Naive thymus-derived CD4-positive, alpha-beta T cell (primary cell): ENCODE measurements at regions not wholly inside any gene's neighbourhood (a gene's known extent, or its start where the extent isn't known, plus 50 kb on each side); places are given as distances from the start of the nearest gene placed in this dataset.
A peak's percentile ranks its signal among the peaks of the same experiment; 100 is the strongest.

Source experiments
- ATAC-seq: fragments of 150-1000 bp; cut with Tn5 transposase; 2 replicates; pipeline ENCODE4 v1.10.0; 2021; ENCODE audit warnings: mild to moderate bottlenecking, moderate library complexity
- CTCF ChIA-PET: fragments of 350-600 bp; sonication (Branson Sonifier 250); formaldehyde crosslinking; loops from one replicate; lab custom pipeline; 2021; ENCODE audit warnings: antibody characterized with exemption; lab: Charles Lee
- POLR2A ChIA-PET: fragments of 350-600 bp; sonication (Branson Sonifier 250); formaldehyde crosslinking; loops from one replicate; lab custom pipeline; 2021; ENCODE audit warnings: antibody characterized with exemption, inconsistent platforms; lab: Charles Lee
- DNase-seq, 9 donors: peaks; one replicate each; pipeline versions ENCODE4 v3.0.0 to v3.0.0-alpha.2; 2020 to 2022; ENCODE audit warnings: mixed read lengths in 1 of 9
- H3K27ac ChIP-seq: one replicate; pipeline ENCODE4 v1.7.0; 2013; ENCODE audit warnings: mild to moderate bottlenecking, low read depth, low read length, moderate library complexity
- H3K27me3 ChIP-seq, 2 donors: one replicate each; pipeline ENCODE4 v1.7.0; 2013; ENCODE audit warnings: low read length in 2 of 2, mild to moderate bottlenecking in 2 of 2, moderate library complexity in 2 of 2; ENCODE audit not compliant: control insufficient read depth in 2 of 2, insufficient read depth in 2 of 2
- H3K36me3 ChIP-seq, 3 experiments: 1 replicate in 2 of 3; 2 replicates in 1 of 3; pipeline ENCODE4 v1.7.0; 2013; ENCODE audit warnings: low read length in 3 of 3, mild to moderate bottlenecking in 3 of 3, moderate library complexity in 1 of 3; ENCODE audit not compliant: insufficient read depth in 3 of 3, control insufficient read depth in 2 of 3
- H3K4me1 ChIP-seq, 2 donors: one replicate each; pipeline ENCODE4 v1.7.0; 2013; ENCODE audit warnings: low read length in 2 of 2, mild to moderate bottlenecking in 2 of 2, moderate library complexity in 1 of 2; ENCODE audit not compliant: control insufficient read depth in 2 of 2, insufficient read depth in 2 of 2
- H3K4me3 ChIP-seq: 2 replicates; pipeline ENCODE4 v1.7.0; 2013; ENCODE audit warnings: mild to moderate bottlenecking, low read length
- H3K9me3 ChIP-seq, 3 experiments: 1 replicate in 2 of 3; 2 replicates in 1 of 3; pipeline ENCODE4 v1.7.0; 2013; ENCODE audit warnings: low read length in 3 of 3; ENCODE audit not compliant: control insufficient read depth in 2 of 3
- H3K27ac Mint-ChIP-seq, 9 donors: one replicate each; pipeline ENCODE4 v1.8.0; 2020 to 2022; ENCODE audit warnings: mixed read lengths in 9 of 9, mild to moderate bottlenecking in 8 of 9, moderate library complexity in 5 of 9, inconsistent platforms in 2 of 9
- H3K27me3 Mint-ChIP-seq, 5 donors: one replicate each; pipeline ENCODE4 v1.8.0; 2021 to 2022; ENCODE audit warnings: mixed read lengths in 5 of 5, mild to moderate bottlenecking in 1 of 5
- H3K36me3 Mint-ChIP-seq, 5 donors: one replicate each; pipeline ENCODE4 v1.8.0; 2020 to 2022; ENCODE audit warnings: mixed read lengths in 5 of 5, mild to moderate bottlenecking in 3 of 5, inconsistent platforms in 1 of 5
- H3K4me1 Mint-ChIP-seq, 7 donors: one replicate each; pipeline ENCODE4 v1.8.0; 2020 to 2022; ENCODE audit warnings: mixed read lengths in 7 of 7, mild to moderate bottlenecking in 3 of 7, inconsistent platforms in 1 of 7
- H3K4me3 Mint-ChIP-seq, 10 donors: one replicate each; pipeline ENCODE4 v1.8.0; 2020 to 2022; ENCODE audit warnings: mild to moderate bottlenecking in 10 of 10, mixed read lengths in 10 of 10, moderate library complexity in 6 of 10, inconsistent platforms in 2 of 10
- H3K9me3 Mint-ChIP-seq, 11 donors: one replicate each; pipeline ENCODE4 v1.8.0; 2020 to 2022; ENCODE audit warnings: mixed read lengths in 11 of 11, mild to moderate bottlenecking in 4 of 11, inconsistent platforms in 1 of 11, moderate library complexity in 1 of 11
- intact Hi-C, 2 donors: fragments of 100-400 bp; cut with micrococcal nuclease; formaldehyde crosslinking; loops; one replicate each; pipeline ENCODE4 v1.15.1; 2023

- Mint-ChIP-seq H3K27ac (no peak overlapping the region), H3K27me3 (peaks cover 0 to 6% (median 0%) of the 10 kb centered on the region in 5 donors), H3K4me1 (peaks cover 0 to 16% (median 5%) of the 10 kb centered on the region in 7 donors), H3K36me3 (peaks cover 0 to 19% (median 0%) of the 10 kb centered on the region in 5 donors), H3K9me3 (peaks cover 0 to 12% (median 0%) of the 10 kb centered on the region in 11 donors), H3K4me3 (no peak overlapping the region)
- POLR2A ChIA-PET: interaction anchor here (1.0 to 1.2 kb wide), 2 partner anchors 17 to 74 kb away, joined by 3 read pairs; no protein-coding TSS in a partner anchor
- Histone ChIP-seq H3K4me1 (no peaks in the 10 kb centered on the region), H3K4me3 (no peak overlapping the region), H3K27ac (no peak overlapping the region), H3K27me3 (no peaks in the 10 kb centered on the region), H3K9me3 (no peaks in the 10 kb centered on the region), H3K36me3 (no peaks in the 10 kb centered on the region)
- DNase-seq: no peak
- CTCF ChIA-PET: no interaction called here
- ATAC-seq: no peak
- intact Hi-C loops: no loop called here
These were observed 111.3 kb upstream of the SAMSN1 start for GRCh38 chr21:14657241-14658008.

DNA sequence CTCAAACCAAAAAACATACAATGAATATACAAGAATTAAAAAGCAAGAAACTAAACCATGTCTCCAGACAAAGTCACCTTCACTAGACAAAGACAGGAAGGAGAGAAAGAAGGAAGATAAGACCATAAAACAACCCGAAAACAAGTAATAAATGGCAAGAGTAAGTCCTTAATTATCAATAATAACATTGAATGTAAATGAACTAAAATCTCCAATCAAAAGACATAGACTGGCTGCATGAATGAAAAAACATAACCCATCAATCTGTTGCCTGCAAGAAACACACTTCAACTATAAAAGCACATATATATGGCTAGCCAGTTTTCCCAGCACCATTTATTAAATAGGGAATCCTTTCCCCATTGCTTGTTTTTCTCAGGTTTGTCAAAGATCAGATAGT lies 100.8 kb upstream of the SAMSN1 start:
- no peaks in the 10 kb centered on the region for H3K4me1 ChIP-seq
- H3K27ac ChIP-seq: no peak overlapping the region
- no peaks in the 10 kb centered on the region for H3K27me3 ChIP-seq
- H3K4me1 Mint-ChIP-seq: peaks cover 0 to 6% (median 0%) of the 10 kb centered on the region in 7 donors
- CTCF ChIA-PET: no interaction called here
- H3K9me3 Mint-ChIP-seq: peaks cover 0 to 33% (median 19%) of the 10 kb centered on the region in 11 donors
- intact Hi-C loops: no loop called here
- DNase-seq (no peak), ATAC-seq (no peak)
- H3K4me3 ChIP-seq: no peak overlapping the region
- H3K36me3 Mint-ChIP-seq: peaks cover 6 to 33% (median 15%) of the 10 kb centered on the region in 5 donors
- POLR2A ChIA-PET: no interaction called here
- peaks cover 0 to 8% (median 0%) of the 10 kb centered on the region in 3 experiments for H3K9me3 ChIP-seq
- no peaks in the 10 kb centered on the region for H3K36me3 ChIP-seq
- no peak overlapping the region for H3K4me3 Mint-ChIP-seq
- peak overlapping the region in 1 of 9 donors; percentile 0 for H3K27ac Mint-ChIP-seq
- peaks cover 0 to 3% (median 0%) of the 10 kb centered on the region in 5 donors for H3K27me3 Mint-ChIP-seq

DNA sequence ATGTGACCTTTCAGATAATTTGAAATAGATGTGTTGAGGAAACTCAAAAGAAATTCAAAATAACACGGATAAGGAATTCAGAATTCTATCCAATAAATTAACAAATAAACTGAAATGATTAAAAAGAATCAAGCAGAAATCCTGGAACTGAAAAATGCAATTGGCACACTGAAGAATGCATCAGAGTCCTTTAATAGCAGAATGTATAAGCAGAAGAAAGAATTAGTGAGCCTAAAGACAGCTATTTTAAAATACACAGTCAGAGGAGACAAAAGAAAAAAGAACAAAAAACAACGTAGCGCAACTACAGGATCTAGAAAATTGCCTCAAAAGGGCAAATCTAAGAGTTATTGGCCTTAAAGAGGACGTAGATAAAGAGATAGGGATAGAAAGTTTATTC lies 99.6 kb upstream of the SAMSN1 start:
- CTCF ChIA-PET: no interaction called here
- Mint-ChIP-seq H3K4me3 (no peak overlapping the region), H3K27me3 (peaks cover 0 to 3% (median 0%) of the 10 kb centered on the region in 5 donors), H3K27ac (no peak overlapping the region), H3K4me1 (peaks cover 0 to 6% (median 0%) of the 10 kb centered on the region in 7 donors), H3K9me3 (peaks cover 0 to 33% (median 19%) of the 10 kb centered on the region in 11 donors), H3K36me3 (peaks cover 6 to 29% (median 15%) of the 10 kb centered on the region in 5 donors)
- peaks cover 0 to 8% (median 0%) of the 10 kb centered on the region in 3 experiments for H3K9me3 ChIP-seq
- H3K4me3 ChIP-seq: no peak overlapping the region
- H3K27ac ChIP-seq: no peak overlapping the region
- DNase-seq (no peak), ATAC-seq (no peak)
- H3K4me1 ChIP-seq: no peaks in the 10 kb centered on the region
- POLR2A ChIA-PET: no interaction called here
- no peaks in the 10 kb centered on the region for H3K36me3 ChIP-seq
- intact Hi-C loops: no loop called here
- no peaks in the 10 kb centered on the region for H3K27me3 ChIP-seq

- Mint-ChIP-seq H3K9me3 (peaks cover 0 to 19% (median 0%) of the 10 kb centered on the region in 11 donors), H3K27me3 (peaks cover 0 to 7% (median 0%) of the 10 kb centered on the region in 5 donors)
- POLR2A ChIA-PET: no interaction called here
These were observed 86.2 kb upstream of the SAMSN1 start for GRCh38 chr21:14632359-14632758.

DNA sequence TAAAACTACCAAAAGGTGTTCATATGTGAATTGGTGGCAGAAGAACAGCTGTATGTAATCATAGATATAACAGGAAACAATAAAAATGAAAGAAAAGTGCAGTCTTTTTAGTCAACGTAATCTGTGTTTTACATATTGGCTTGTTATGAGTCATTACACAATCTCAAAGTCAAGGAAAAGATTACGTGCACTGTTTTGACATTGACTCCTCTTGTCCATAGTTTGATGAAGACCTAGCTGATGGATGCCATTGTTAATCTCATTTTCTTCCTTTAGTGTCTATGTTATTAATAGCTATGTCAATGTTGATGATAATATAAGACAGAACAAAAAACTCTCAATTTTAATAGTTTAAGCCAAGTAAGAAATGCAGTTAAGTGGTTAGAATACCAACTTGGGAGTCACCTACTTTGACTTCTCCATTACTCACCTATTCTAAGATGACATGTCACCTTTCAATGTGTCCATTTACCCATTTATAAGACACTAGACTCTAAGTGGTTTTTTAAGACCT lies 84.5 kb upstream of the SAMSN1 start:
- ChIA-PET CTCF (no interaction called here), POLR2A (interaction anchor here (0.6 kb wide), 1 partner anchor 16 kb away, joined by 4 read pairs; no protein-coding TSS in a partner anchor)
- Mint-ChIP-seq H3K36me3 (peaks cover 0 to 31% (median 0%) of the 10 kb centered on the region in 5 donors), H3K27ac (peak overlapping the region in 6 of 9 donors; percentile 20 to 72 (median 46)), H3K27me3 (peaks cover 0 to 7% (median 0%) of the 10 kb centered on the region in 5 donors), H3K9me3 (peaks cover 0 to 17% (median 0%) of the 10 kb centered on the region in 11 donors), H3K4me3 (peak overlapping the region in 3 of 10 donors; percentile 11 to 30 (median 12)), H3K4me1 (peaks cover 7 to 34% (median 18%) of the 10 kb centered on the region in 7 donors)
- Histone ChIP-seq H3K27ac (no peak overlapping the region), H3K4me1 (no peaks in the 10 kb centered on the region), H3K9me3 (no peaks in the 10 kb centered on the region), H3K4me3 (no peak overlapping the region), H3K36me3 (no peaks in the 10 kb centered on the region), H3K27me3 (no peaks in the 10 kb centered on the region)
- DNase-seq (peak in 2 of 9 donors; percentile 7 to 10), ATAC-seq (peak; percentile 41)
- intact Hi-C loops: loop anchor here (1.0 to 2.0 kb wide), 4 partner anchors 40 to 84 kb away; partner anchors contain the start of gene SAMSN1 (in 1 of the 2)

More at GRCh38 chr21:14632359-14632758, 86.2 kb upstream of the SAMSN1 start:
- Mint-ChIP-seq H3K27ac (no peak overlapping the region), H3K4me1 (peaks cover 7 to 31% (median 18%) of the 10 kb centered on the region in 7 donors), H3K4me3 (no peak overlapping the region), H3K36me3 (peaks cover 0 to 27% (median 0%) of the 10 kb centered on the region in 5 donors)
- no peak overlapping the region for H3K4me3 ChIP-seq
- H3K27me3 ChIP-seq: no peaks in the 10 kb centered on the region
- CTCF ChIA-PET: no interaction called here
- ATAC-seq (no peak), DNase-seq (no peak)
- H3K27ac ChIP-seq: no peak overlapping the region
- no peaks in the 10 kb centered on the region for H3K4me1 ChIP-seq
- intact Hi-C loops: no loop called here
- no peaks in the 10 kb centered on the region for H3K36me3 ChIP-seq
- no peaks in the 10 kb centered on the region for H3K9me3 ChIP-seq

GRCh38 chr21:14629461-14629860 lies 83.3 kb upstream of the SAMSN1 start:
- ChIA-PET POLR2A (no interaction called here), CTCF (no interaction called here)
- ATAC-seq (no peak), DNase-seq (no peak)
- no peaks in the 10 kb centered on the region for H3K4me1 ChIP-seq
- Mint-ChIP-seq H3K9me3 (peaks cover 0 to 19% (median 2%) of the 10 kb centered on the region in 11 donors), H3K4me1 (peaks cover 7 to 34% (median 18%) of the 10 kb centered on the region in 7 donors), H3K4me3 (no peak overlapping the region), H3K27me3 (peaks cover 0 to 1% (median 0%) of the 10 kb centered on the region in 5 donors), H3K36me3 (peaks cover 0 to 33% (median 0%) of the 10 kb centered on the region in 5 donors), H3K27ac (no peak overlapping the region)
- H3K27me3 ChIP-seq: no peaks in the 10 kb centered on the region
- H3K27ac ChIP-seq: no peak overlapping the region
- no peaks in the 10 kb centered on the region for H3K9me3 ChIP-seq
- no peak overlapping the region for H3K4me3 ChIP-seq
- intact Hi-C loops: loop anchor here in 1 of 2 donors (5.0 kb wide), 1 partner anchor 37 kb away; no protein-coding TSS in a partner anchor
- H3K36me3 ChIP-seq: no peaks in the 10 kb centered on the region
